ENCODE measurements at regions not wholly inside any gene's neighbourhood (a gene's known extent, or its start where the extent isn't known, plus 50 kb on each side); places are given as distances from the start of the nearest gene placed in this dataset.

- POLR2A ChIA-PET: no interaction called here
- no peak overlapping the region for H3K4me3 Mint-ChIP-seq
- TF ChIP-seq PRRX2 (CRISPR knock-in tag; IDR thresholded peaks at IDR 0.05) (no peak), HMGA2 (CRISPR knock-in tag; IDR thresholded peaks at IDR 0.05) (no peak), FOXP4 (CRISPR knock-in tag; IDR thresholded peaks at IDR 0.05) (no peak), MLX (CRISPR knock-in tag; IDR thresholded peaks at IDR 0.05) (no peak), ZNF317 (CRISPR knock-in tag; IDR thresholded peaks at IDR 0.05; ENCODE audit: borderline replicate concordance, low read depth) (no peak), TEAD4 (CRISPR knock-in tag; IDR thresholded peaks at IDR 0.05) (no peak), SP1 (CRISPR knock-in tag; conservative IDR thresholded peaks at IDR 0.05) (no peak), STAT6 (CRISPR knock-in tag; conservative IDR thresholded peaks at IDR 0.05; ENCODE audit: low read depth) (no peak), ZNF671 (CRISPR knock-in tag; IDR thresholded peaks at IDR 0.05) (no peak), ETV6 (CRISPR knock-in tag; IDR thresholded peaks at IDR 0.05) (no peak), GABPB1 (CRISPR knock-in tag; IDR thresholded peaks at IDR 0.05) (no peak), CDX4 (CRISPR knock-in tag; IDR thresholded peaks at IDR 0.05; ENCODE audit: borderline replicate concordance) (no peak), NFATC4 (CRISPR knock-in tag; IDR thresholded peaks at IDR 0.05) (no peak), IRF1 (CRISPR knock-in tag; IDR thresholded peaks at IDR 0.05) (no peak), ZMAT4 (CRISPR knock-in tag; IDR thresholded peaks at IDR 0.05) (no peak), CBFB (CRISPR knock-in tag; IDR thresholded peaks at IDR 0.05; ENCODE audit: low read depth) (no peak), SMAD4 (CRISPR knock-in tag; IDR thresholded peaks at IDR 0.05) (no peak)
- TF ChIP-seq, protein P1, sequence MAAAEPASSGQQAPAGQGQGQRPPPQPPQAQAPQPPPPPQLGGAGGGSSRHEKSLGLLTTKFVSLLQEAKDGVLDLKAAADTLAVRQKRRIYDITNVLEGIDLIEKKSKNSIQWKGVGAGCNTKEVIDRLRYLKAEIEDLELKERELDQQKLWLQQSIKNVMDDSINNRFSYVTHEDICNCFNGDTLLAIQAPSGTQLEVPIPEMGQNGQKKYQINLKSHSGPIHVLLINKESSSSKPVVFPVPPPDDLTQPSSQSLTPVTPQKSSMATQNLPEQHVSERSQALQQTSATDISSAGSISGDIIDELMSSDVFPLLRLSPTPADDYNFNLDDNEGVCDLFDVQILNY (CRISPR knock-in tag; IDR thresholded peaks at IDR 0.05): no peak
- TF ChIP-seq, protein P2, sequence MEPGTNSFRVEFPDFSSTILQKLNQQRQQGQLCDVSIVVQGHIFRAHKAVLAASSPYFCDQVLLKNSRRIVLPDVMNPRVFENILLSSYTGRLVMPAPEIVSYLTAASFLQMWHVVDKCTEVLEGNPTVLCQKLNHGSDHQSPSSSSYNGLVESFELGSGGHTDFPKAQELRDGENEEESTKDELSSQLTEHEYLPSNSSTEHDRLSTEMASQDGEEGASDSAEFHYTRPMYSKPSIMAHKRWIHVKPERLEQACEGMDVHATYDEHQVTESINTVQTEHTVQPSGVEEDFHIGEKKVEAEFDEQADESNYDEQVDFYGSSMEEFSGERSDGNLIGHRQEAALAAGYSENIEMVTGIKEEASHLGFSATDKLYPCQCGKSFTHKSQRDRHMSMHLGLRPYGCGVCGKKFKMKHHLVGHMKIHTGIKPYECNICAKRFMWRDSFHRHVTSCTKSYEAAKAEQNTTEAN (CRISPR knock-in tag; IDR thresholded peaks at IDR 0.05): no peak
- no peak for DNase-seq (ENCODE audit: low spot score)
- CTCF ChIA-PET: no interaction called here
- no peaks in the 10 kb centered on the region for H3K4me1 Mint-ChIP-seq
- H3K27ac Mint-ChIP-seq: no peak overlapping the region
- H3K36me3 Mint-ChIP-seq: peaks cover 59% of the 10 kb centered on the region
- peaks cover 65% of the 10 kb centered on the region for H3K9me3 Mint-ChIP-seq
- no peak for ATAC-seq
- H3K27me3 Mint-ChIP-seq (ENCODE audit: low read depth): peaks cover 12% of the 10 kb centered on the region
Observed at GRCh38 chr18:70754486-70754885, 465.6 kb downstream of the SOCS6 start.
